ENCODE measurements at regions not wholly inside any gene's neighbourhood (a gene's known extent, or its start where the extent isn't known, plus 50 kb on each side); places are given as distances from the start of the nearest gene placed in this dataset.

GRCh38 chr18:57891707-57892391 is 88.7 kb upstream of the ATP8B1 start:
- Histone ChIP-seq H3K4me3 (ENCODE audit: control insufficient read depth in 2 of 3, extremely low read depth in 1 of 3, insufficient read depth in 2 of 3, low read depth in 1 of 3, low read length in 3 of 3) (no peak overlapping the region), H4K20me1 (ENCODE audit: control insufficient read depth, extremely low read depth, insufficient read depth, low read length) (no peaks in the 10 kb centered on the region), H3K4me2 (ENCODE audit: control insufficient read depth, extremely low read depth, insufficient read depth, low read depth, low read length) (no peak overlapping the region), H3K9me1 (ENCODE audit: control insufficient read depth, extremely low read depth, insufficient read depth, low read length) (no peaks in the 10 kb centered on the region), H3K79me2 (ENCODE audit: control insufficient read depth, insufficient read depth, low read length) (no peaks in the 10 kb centered on the region), H3K9ac (ENCODE audit: control insufficient read depth, extremely low read depth, insufficient read depth, low read length) (no peak overlapping the region), H3K27me3 (ENCODE audit: control insufficient read depth, extremely low read depth, insufficient read depth, low read length) (no peaks in the 10 kb centered on the region), H3K36me3 (ENCODE audit: control insufficient read depth in 2 of 2, extremely low read depth in 1 of 2, insufficient read depth in 2 of 2, low read length in 2 of 2) (no peaks in the 10 kb centered on the region), H3K27ac (ENCODE audit: control insufficient read depth, insufficient read depth, low read length) (no peak overlapping the region), H3K4me1 (ENCODE audit: control insufficient read depth, extremely low read depth, insufficient read depth, low read length) (no peaks in the 10 kb centered on the region), H2AFZ (ENCODE audit: control insufficient read depth, low read length) (no peak overlapping the region), H3K9me3 (ENCODE audit: control insufficient read depth, low read depth, low read length) (peaks cover 4% of the 10 kb centered on the region)
- DNase-seq (ENCODE audit: low read depth, low spot score) (no peak), FAIRE-seq (peak; percentile 44)
- no peak for TF ChIP-seq EZH2 (IDR thresholded peaks at IDR 0.05; ENCODE audit: low read length)
- TF ChIP-seq CTCF (optimal IDR thresholded peaks at IDR 0.05 in 1 of 3, IDR thresholded peaks at IDR 0.05 in 1 of 3, conservative IDR thresholded peaks at IDR 0.05 in 1 of 3; ENCODE audit: extremely low read depth in 1 of 3, insufficient read depth in 2 of 3, low read length in 3 of 3) = no peak
- dilution Hi-C loops (cut with MboI; ENCODE audit: extremely low pct_ligation_motif_present, low sequenced_read_pairs) = loop anchor here (25.0 kb wide), 1 partner anchor 145 kb away; the partner anchor contains the start of gene NEDD4L

- TF ChIP-seq CTCF (optimal IDR thresholded peaks at IDR 0.05 in 1 of 3, IDR thresholded peaks at IDR 0.05 in 1 of 3, conservative IDR thresholded peaks at IDR 0.05 in 1 of 3; ENCODE audit: extremely low read depth in 1 of 3, insufficient read depth in 2 of 3, low read length in 3 of 3) (no peak), EZH2 (IDR thresholded peaks at IDR 0.05; ENCODE audit: low read length) (no peak)
- DNase-seq (ENCODE audit: low read depth, low spot score) (no peak), FAIRE-seq (no peak)
- Histone ChIP-seq H3K4me3 (ENCODE audit: control insufficient read depth in 2 of 3, extremely low read depth in 1 of 3, insufficient read depth in 2 of 3, low read depth in 1 of 3, low read length in 3 of 3) (no peak overlapping the region), H3K27ac (ENCODE audit: control insufficient read depth, insufficient read depth, low read length) (no peak overlapping the region), H2AFZ (ENCODE audit: control insufficient read depth, low read length) (no peak overlapping the region), H3K4me2 (ENCODE audit: control insufficient read depth, extremely low read depth, insufficient read depth, low read depth, low read length) (no peak overlapping the region), H3K9ac (ENCODE audit: control insufficient read depth, extremely low read depth, insufficient read depth, low read length) (no peak overlapping the region), H3K79me2 (ENCODE audit: control insufficient read depth, insufficient read depth, low read length) (no peaks in the 10 kb centered on the region), H3K36me3 (ENCODE audit: control insufficient read depth in 2 of 2, extremely low read depth in 1 of 2, insufficient read depth in 2 of 2, low read length in 2 of 2) (no peaks in the 10 kb centered on the region), H3K9me1 (ENCODE audit: control insufficient read depth, extremely low read depth, insufficient read depth, low read length) (no peaks in the 10 kb centered on the region), H3K4me1 (ENCODE audit: control insufficient read depth, extremely low read depth, insufficient read depth, low read length) (no peaks in the 10 kb centered on the region), H3K9me3 (ENCODE audit: control insufficient read depth, low read depth, low read length) (peaks cover 4% of the 10 kb centered on the region), H3K27me3 (ENCODE audit: control insufficient read depth, extremely low read depth, insufficient read depth, low read length) (no peaks in the 10 kb centered on the region), H4K20me1 (ENCODE audit: control insufficient read depth, extremely low read depth, insufficient read depth, low read length) (no peaks in the 10 kb centered on the region)
- dilution Hi-C loops (cut with MboI; ENCODE audit: extremely low pct_ligation_motif_present, low sequenced_read_pairs) = loop anchor here (25.0 kb wide), 1 partner anchor 147 kb away; the partner anchor contains the start of gene NEDD4L
Measured at GRCh38 chr18:57890266-57890665, 87.2 kb upstream of the ATP8B1 start.

Measured in keratinocyte (primary cell).